ENCODE measurements at regions not wholly inside any gene's neighbourhood (a gene's known extent, or its start where the extent isn't known, plus 50 kb on each side); places are given as distances from the start of the nearest gene placed in this dataset.

- H3K36me3 ChIP-seq (ENCODE audit: control insufficient read depth in 2 of 2, extremely low read depth in 1 of 2, insufficient read depth in 2 of 2, low read length in 2 of 2) = no peaks in the 10 kb centered on the region
- no peaks in the 10 kb centered on the region for H3K9me3 ChIP-seq (replicated peaks; ENCODE audit: control insufficient read depth, insufficient read depth, low read length)
- BruUV-seq (replicated peaks) = no TSS peak
- no peak overlapping the region for H3K9ac ChIP-seq (replicated peaks; ENCODE audit: extremely low read depth, insufficient read depth, low read length)
- TF ChIP-seq EZH2 (IDR thresholded peaks at IDR 0.05; ENCODE audit: borderline replicate concordance, low read depth, low read length, severe bottlenecking) = no peak
- no peak for TF ChIP-seq FOS (IDR thresholded peaks at IDR 0.05; ENCODE audit: borderline replicate concordance, insufficient read depth, low read length)
- no peak for TF ChIP-seq POLR2A (IDR thresholded peaks at IDR 0.05; ENCODE audit: low read depth, low read length)
- TF ChIP-seq GATA2 (IDR thresholded peaks at IDR 0.05; ENCODE audit: insufficient read depth, insufficient read length, low read depth, low read length) = no peak
- TF ChIP-seq POLR2AphosphoS5 (IDR thresholded peaks at IDR 0.05; ENCODE audit: insufficient read depth, low read depth, low read length) = no peak
- TF ChIP-seq MAX (IDR thresholded peaks at IDR 0.05; ENCODE audit: insufficient read depth, insufficient read length) = no peak
- no peak for TF ChIP-seq JUN (IDR thresholded peaks at IDR 0.05; ENCODE audit: borderline replicate concordance, insufficient read depth, insufficient read length, low read depth)
- TF ChIP-seq MYC (IDR thresholded peaks at IDR 0.05; ENCODE audit: low read depth, low read length) = no peak
- TF ChIP-seq CTCF (IDR thresholded peaks at IDR 0.05; ENCODE audit: extremely low read depth in 1 of 2, insufficient read depth in 1 of 2, low read depth in 1 of 2, low read length in 2 of 2) = no peak
- H2AFZ ChIP-seq (ENCODE audit: low read depth, low read length) = no peak overlapping the region
- H3K27ac ChIP-seq (ENCODE audit: insufficient read depth, low read depth, low read length) = no peak overlapping the region
- no peaks in the 10 kb centered on the region for H3K4me1 ChIP-seq (ENCODE audit: control insufficient read depth, extremely low read depth, insufficient read depth, low read length)
- intact Hi-C loops (cut with micrococcal nuclease) (no loop called here), dilution Hi-C loops (cut with MboI; ENCODE audit: extremely low pct_ligation_motif_present, low sequenced_read_pairs) (no loop called here)
- DNase-seq (ENCODE audit: low read depth, low spot score) = no peak
- no peaks in the 10 kb centered on the region for H3K27me3 ChIP-seq (ENCODE audit: control insufficient read depth in 2 of 2, insufficient read depth in 2 of 2, low read length in 2 of 2)
- no peak for FAIRE-seq
- H3K79me2 ChIP-seq (ENCODE audit: control insufficient read depth, insufficient read depth, low read length) = no peaks in the 10 kb centered on the region
- no peaks in the 10 kb centered on the region for H3K9me1 ChIP-seq (replicated peaks; ENCODE audit: control insufficient read depth, extremely low read depth, insufficient read depth, low read length)
- H3K4me3 ChIP-seq (replicated peaks in 1 of 3; ENCODE audit: insufficient read depth in 1 of 3, low read depth in 1 of 3, low read length in 3 of 3) = no peak overlapping the region
- no peaks in the 10 kb centered on the region for H4K20me1 ChIP-seq (replicated peaks; ENCODE audit: control insufficient read depth, extremely low read depth, insufficient read depth, low read length)
- ChIA-PET POLR2A (no interaction called here), CTCF (no interaction called here)
- H3K4me2 ChIP-seq (ENCODE audit: insufficient read depth, low read length) = no peak overlapping the region
Observed at GRCh38 chr1:163442895-163443294, 121.1 kb downstream of the NUF2 start.
